AG09319 (cell line): ENCODE measurements at regions not wholly inside any gene's neighbourhood (a gene's known extent, or its start where the extent isn't known, plus 50 kb on each side); places are given as distances from the start of the nearest gene placed in this dataset.

Experiments used
- DNase-seq: peaks from one replicate; pipeline ENCODE4 v3.0.0-alpha.2; 2010; ENCODE audit warnings: low read depth; ENCODE audit errors: extremely low read depth
- TF ChIP-seq, protein P1 (sequence below): IDR thresholded peaks from 2 replicates; pipeline ENCODE4 v1.5.1; 2011; ENCODE audit warnings: low read depth, mild to moderate bottlenecking, inconsistent platforms, low read length, moderate library complexity

DNA sequence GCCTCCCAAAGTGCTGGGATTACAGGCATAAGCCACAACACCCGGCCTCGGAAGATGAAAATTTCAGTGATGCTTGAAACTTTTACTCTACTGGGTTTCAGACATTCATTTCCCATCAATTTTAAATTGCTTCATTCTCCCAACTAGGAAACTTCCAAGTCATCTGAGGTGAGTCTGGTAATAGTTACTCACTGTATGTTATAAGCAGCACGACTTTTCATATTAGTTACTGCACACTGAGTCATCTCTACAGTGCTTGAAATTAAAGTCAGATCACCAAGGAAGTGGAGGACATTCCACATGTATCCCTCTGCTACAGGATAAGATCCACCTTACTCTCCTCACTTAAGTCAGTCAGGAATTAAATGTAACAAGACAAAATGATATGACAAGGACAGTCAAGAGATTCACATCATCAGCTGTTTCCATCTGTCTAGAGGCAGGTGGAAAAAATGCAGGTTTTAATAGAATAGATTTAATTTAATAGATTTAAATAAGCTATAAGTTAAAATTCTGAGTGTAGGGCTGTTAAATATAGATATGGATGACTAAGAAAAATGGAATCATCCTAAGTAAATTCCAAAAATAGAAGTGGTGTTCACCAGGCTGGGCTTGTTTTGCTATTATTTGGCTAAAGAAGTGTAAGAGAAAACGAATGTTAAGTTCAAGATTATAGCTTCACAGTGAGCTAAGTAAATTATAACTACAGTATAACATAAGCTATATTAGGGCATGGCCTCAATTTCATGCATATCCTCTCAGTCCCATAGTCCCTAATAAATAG lies 104.4 kb downstream of the TMCO5A start:
- peak; percentile 32 for DNase-seq
- TF ChIP-seq, protein P1, sequence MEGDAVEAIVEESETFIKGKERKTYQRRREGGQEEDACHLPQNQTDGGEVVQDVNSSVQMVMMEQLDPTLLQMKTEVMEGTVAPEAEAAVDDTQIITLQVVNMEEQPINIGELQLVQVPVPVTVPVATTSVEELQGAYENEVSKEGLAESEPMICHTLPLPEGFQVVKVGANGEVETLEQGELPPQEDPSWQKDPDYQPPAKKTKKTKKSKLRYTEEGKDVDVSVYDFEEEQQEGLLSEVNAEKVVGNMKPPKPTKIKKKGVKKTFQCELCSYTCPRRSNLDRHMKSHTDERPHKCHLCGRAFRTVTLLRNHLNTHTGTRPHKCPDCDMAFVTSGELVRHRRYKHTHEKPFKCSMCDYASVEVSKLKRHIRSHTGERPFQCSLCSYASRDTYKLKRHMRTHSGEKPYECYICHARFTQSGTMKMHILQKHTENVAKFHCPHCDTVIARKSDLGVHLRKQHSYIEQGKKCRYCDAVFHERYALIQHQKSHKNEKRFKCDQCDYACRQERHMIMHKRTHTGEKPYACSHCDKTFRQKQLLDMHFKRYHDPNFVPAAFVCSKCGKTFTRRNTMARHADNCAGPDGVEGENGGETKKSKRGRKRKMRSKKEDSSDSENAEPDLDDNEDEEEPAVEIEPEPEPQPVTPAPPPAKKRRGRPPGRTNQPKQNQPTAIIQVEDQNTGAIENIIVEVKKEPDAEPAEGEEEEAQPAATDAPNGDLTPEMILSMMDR, result no peak

DNA sequence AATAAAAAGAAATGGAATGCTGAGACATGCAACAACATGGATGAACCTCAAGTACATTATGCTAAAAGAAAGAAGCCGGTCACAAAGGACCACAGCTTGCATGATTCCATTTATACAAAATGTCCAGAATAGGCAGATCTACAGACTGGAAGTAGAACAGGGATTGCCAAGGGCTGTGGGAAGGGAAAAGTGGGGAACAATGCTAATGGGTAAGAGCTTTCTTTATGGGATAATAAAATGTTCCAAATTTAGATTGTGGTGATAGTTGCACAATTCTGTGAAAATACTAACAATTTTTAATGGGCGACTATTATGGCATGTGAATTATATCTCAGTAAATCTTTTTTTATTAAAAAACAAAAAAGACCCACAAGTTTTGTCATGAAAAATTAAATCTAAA lies 106.2 kb downstream of the TMCO5A start:
- TF ChIP-seq, protein P1, result no peak
- no peak for DNase-seq

DNA sequence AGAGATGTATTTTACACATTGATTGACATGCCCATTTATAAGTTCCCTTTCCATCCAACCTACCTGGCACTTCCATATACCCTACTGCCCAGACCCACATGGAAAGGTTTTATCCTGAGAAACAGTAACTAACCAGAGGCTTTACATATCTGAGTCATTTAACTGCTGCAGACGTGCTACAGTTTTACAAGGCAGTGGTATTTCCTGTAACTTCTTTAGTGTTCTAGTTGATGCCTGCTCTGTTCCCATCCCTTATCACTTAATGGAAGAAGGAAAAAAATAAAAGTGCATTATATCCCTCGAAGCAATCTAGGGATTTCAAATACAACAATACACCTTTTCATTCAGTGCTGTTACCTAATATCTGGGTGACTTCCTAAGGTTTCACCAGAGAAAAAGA lies 107.1 kb downstream of the TMCO5A start:
- TF ChIP-seq, protein P1, result no peak
- no peak for DNase-seq

DNA sequence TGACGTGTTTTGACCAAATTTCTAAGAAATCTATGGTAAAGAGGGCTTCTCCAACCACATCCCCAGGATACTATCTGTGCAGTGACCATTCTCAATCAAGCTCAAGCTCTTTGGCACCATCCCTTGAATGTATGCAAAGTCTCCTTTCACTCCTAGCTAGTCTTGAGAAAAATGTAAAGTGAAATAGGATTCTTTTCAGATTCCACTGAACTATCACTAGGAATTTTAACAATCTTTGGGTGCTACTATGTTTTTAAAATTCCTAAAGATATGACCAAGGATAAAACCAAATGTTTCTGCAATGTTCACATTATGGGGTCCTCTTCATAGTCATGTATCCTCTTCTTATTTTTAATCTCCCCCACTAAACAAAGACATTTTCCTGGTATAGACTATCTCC lies 107.8 kb downstream of the TMCO5A start:
- no peak for DNase-seq
- TF ChIP-seq, protein P1, result no peak

DNA sequence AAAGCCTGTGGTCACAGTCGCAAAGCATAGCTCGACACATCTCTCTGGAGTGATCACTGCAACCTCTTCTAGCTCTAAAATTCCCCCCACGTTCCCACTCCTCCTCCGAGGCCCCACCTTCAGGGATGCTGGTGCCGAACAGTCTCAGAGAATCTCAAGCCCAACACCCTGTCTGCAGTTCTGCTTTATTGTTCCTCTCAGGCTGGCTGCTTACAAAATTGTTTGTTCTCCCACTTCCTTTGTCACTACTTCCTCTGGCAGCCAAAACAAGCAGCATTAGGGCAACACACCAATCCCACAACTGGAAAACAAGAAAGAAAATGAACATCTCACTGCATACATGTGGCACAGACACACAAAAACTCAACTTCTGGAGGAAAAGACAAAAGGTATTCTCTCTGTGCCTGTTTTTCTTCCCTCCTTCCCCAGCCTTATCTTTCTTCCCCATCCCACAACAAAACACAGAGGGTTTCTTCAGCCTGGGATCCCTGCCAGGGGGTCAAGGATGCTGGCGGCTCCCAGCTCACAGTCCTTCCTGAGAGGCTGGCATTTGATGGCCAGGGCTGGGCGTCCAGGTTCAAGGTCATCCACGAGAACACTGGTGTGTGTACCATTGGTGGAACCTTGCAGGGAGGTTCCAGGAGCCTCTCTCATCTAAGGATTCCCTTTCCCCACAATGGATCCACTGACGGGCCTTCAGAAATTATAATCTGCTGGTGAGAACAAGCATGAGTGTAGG lies 108.4 kb downstream of the TMCO5A start:
- TF ChIP-seq, protein P1, result no peak

DNA sequence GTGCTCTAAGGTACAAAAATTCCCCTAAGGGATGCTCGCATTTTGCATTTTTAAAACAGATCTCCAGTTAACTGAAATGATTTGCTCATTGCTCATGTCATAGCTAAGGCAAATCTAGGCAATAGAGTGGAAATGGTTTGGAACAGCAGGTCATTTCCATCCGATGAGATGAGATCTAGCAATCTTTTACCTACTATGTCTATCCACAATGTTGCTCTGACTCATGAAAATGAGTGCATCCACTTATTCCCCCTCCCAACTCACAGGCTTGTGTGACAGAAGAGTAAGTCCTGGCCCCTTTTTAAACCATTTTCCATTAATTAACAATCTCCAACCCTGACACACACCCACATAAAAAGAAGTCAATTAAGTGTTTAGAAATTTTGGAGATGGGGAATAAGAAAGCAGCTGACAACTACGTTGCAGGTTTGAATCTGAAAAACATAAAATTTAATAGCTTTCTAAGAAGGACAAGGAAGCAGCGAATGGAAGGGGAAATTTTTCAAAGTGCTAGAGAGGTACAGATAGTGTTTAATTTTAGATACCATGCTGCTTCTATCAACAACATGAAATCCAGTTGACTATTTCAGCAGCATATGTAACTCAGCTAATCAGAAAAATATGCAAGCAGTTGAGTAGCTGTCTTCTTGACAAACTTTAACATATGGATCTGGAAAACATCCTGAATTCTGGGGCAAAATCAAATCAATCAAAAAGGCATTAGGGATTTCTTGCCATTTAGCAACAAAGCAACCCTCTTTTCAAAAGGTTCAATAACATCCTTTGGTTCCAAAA lies 112.0 kb downstream of the TMCO5A start:
- DNase-seq, result no peak
- TF ChIP-seq, protein P1, result no peak

More for the DNA sequence above, 108.4 kb downstream of the TMCO5A start:
- DNase-seq, result no peak

DNA sequence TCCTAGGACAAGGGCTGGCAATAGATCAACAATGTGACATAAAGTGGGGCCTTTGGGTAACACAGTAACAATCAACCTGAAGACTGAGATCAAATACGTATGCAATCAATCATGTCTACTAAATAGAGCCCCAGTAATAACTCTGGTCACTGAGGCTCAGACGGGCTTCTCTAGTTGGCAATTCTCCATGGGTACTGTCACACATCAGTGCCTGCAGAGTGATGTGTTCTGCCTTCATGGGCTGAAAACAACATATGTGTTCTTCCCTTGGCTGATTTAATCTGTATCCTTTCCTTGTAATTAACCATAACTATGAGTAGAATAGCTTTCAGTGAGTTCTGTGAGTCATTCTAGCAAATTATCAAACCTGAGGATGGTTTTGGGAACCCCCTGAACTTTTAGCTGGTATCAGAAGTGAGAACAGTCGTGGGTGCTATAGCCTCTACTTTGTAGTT lies 113.6 kb downstream of the TMCO5A start:
- TF ChIP-seq, protein P1, result no peak
- no peak for DNase-seq
